Testis (tissue), 2 donors: ENCODE measurements at regions not wholly inside any gene's neighbourhood (a gene's known extent, or its start where the extent isn't known, plus 50 kb on each side); places are given as distances from the start of the nearest gene placed in this dataset.

Source experiments
- DNase-seq: peaks from one replicate; pipeline ENCODE4 v3.0.0-alpha.2; 2019
- H3K27ac ChIP-seq, 2 donors: fragments of 200-600 bp; sonication (generic); one replicate each; pipeline ENCODE4 v1.5.1; 2019
- H3K27me3 ChIP-seq: fragments of 200-600 bp; sonication (generic); one replicate; pipeline ENCODE4 v1.5.1; 2019
- H3K36me3 ChIP-seq: fragments of 200-600 bp; sonication (generic); one replicate; pipeline ENCODE4 v1.5.1; 2017; ENCODE audit warnings: low read depth; ENCODE audit errors: missing control alignments
- H3K4me1 ChIP-seq: fragments of 200-600 bp; sonication (generic); one replicate; pipeline ENCODE4 v1.5.1; 2019
- H3K4me3 ChIP-seq, 2 donors: fragments of 200-600 bp; sonication (generic); one replicate each; pipeline ENCODE4 v1.5.1; 2017 to 2019
- H3K9me3 ChIP-seq: fragments of 200-600 bp; sonication (generic); one replicate; pipeline ENCODE4 v1.5.1; 2017
- CTCF ChIP-seq, 3 experiments: fragments of 450-650 bp in 2 of 3; fragments of 200-600 bp in 1 of 3; sonication (generic) in 1 of 3; IDR thresholded peaks; one replicate each; pipeline ENCODE4 v1.5.1; 2016 to 2019; ENCODE audit warnings: antibody characterized with exemption in 3 of 3, mild to moderate bottlenecking in 2 of 3, moderate library complexity in 1 of 3
- POLR2A ChIP-seq: fragments of 450-650 bp; IDR thresholded peaks from one replicate; pipeline ENCODE4 v1.6.1; 2017; ENCODE audit warnings: antibody characterized with exemption, mild to moderate bottlenecking, moderate library complexity
- WGBS, 2 donors: methylation state at CpG; one replicate each; pipeline ENCODE4 v1.1.5; 2018; 5-methylcytosine and 5-hydroxymethylcytosine counted together
- intact Hi-C: fragments of 100-400 bp; cut with DNase I; formaldehyde crosslinking; loops from one replicate; pipeline ENCODE4 v1.15.1; 2023; ENCODE audit warnings: low total_unique reads

GRCh38 chr16:48963306-48963705 is 318.3 kb downstream of the CBLN1 start:
- intact Hi-C loops: no loop called here
- 50 to 71% methylated on average over 3 of the region's 3 CpGs for WGBS, 2 donors
- no peak overlapping the region for H3K4me3 ChIP-seq
- H3K36me3 ChIP-seq: no peaks in the 10 kb centered on the region
- DNase-seq: no peak
- no peaks in the 10 kb centered on the region for H3K4me1 ChIP-seq
- TF ChIP-seq POLR2A: no peak
- TF ChIP-seq CTCF (IDR thresholded peaks at IDR 0.05): no peak
- H3K27ac ChIP-seq: no peak overlapping the region
- H3K9me3 ChIP-seq: no peaks in the 10 kb centered on the region
- H3K27me3 ChIP-seq: no peaks in the 10 kb centered on the region

- no peaks in the 10 kb centered on the region for H3K36me3 ChIP-seq
- no peaks in the 10 kb centered on the region for H3K9me3 ChIP-seq
- H3K4me3 ChIP-seq: no peak overlapping the region
- TF ChIP-seq CTCF (IDR thresholded peaks at IDR 0.05) (no peak), POLR2A (no peak)
- DNase-seq: no peak
- H3K27ac ChIP-seq: no peak overlapping the region
- H3K27me3 ChIP-seq: no peaks in the 10 kb centered on the region
- WGBS, 2 donors: 84 to 85% methylated on average over 4 of the region's 4 CpGs
- no peaks in the 10 kb centered on the region for H3K4me1 ChIP-seq
- intact Hi-C loops: no loop called here
These were observed 320.1 kb downstream of the CBLN1 start for GRCh38 chr16:48961546-48961945.

- H3K4me1 ChIP-seq: no peaks in the 10 kb centered on the region
- no peaks in the 10 kb centered on the region for H3K27me3 ChIP-seq
- H3K4me3 ChIP-seq: no peak overlapping the region
- no peaks in the 10 kb centered on the region for H3K36me3 ChIP-seq
- intact Hi-C loops: no loop called here
- WGBS, 2 donors: 88 to 89% methylated on average over 5 of the region's 5 CpGs
- no peaks in the 10 kb centered on the region for H3K9me3 ChIP-seq
- no peak for TF ChIP-seq CTCF (IDR thresholded peaks at IDR 0.05)
- no peak for TF ChIP-seq POLR2A
- DNase-seq: no peak
- H3K27ac ChIP-seq: no peak overlapping the region
These were observed 320.8 kb downstream of the CBLN1 start for GRCh38 chr16:48960830-48961229.

- H3K9me3 ChIP-seq: no peaks in the 10 kb centered on the region
- H3K36me3 ChIP-seq: no peaks in the 10 kb centered on the region
- intact Hi-C loops: no loop called here
- H3K27me3 ChIP-seq: no peaks in the 10 kb centered on the region
- TF ChIP-seq POLR2A (no peak), CTCF (IDR thresholded peaks at IDR 0.05) (no peak)
- H3K4me3 ChIP-seq: no peak overlapping the region
- H3K4me1 ChIP-seq: no peaks in the 10 kb centered on the region
- no peak for DNase-seq
- no peak overlapping the region for H3K27ac ChIP-seq
These were observed 321.9 kb downstream of the CBLN1 start for GRCh38 chr16:48959747-48960146.

GRCh38 chr16:48959204-48959603 is 322.4 kb downstream of the CBLN1 start:
- 70 to 71% methylated on average over 1 to 3 of the region's 3 CpGs for WGBS, 2 donors
- no peak for DNase-seq
- intact Hi-C loops: no loop called here

More at GRCh38 chr16:48959204-48959603, 322.4 kb downstream of the CBLN1 start:
- H3K4me3 ChIP-seq: no peak overlapping the region
- H3K27me3 ChIP-seq: no peaks in the 10 kb centered on the region
- H3K36me3 ChIP-seq: no peaks in the 10 kb centered on the region
- TF ChIP-seq POLR2A (no peak), CTCF (IDR thresholded peaks at IDR 0.05) (no peak)
- H3K27ac ChIP-seq: no peak overlapping the region
- H3K4me1 ChIP-seq: no peaks in the 10 kb centered on the region
- H3K9me3 ChIP-seq: no peaks in the 10 kb centered on the region
